Astrocyte (in vitro differentiated cells and primary cell): ENCODE measurements at regions not wholly inside any gene's neighbourhood (a gene's known extent, or its start where the extent isn't known, plus 50 kb on each side); places are given as distances from the start of the nearest gene placed in this dataset.

ENCODE experiments used
- DNase-seq: peaks from one replicate; pipeline ENCODE4 v3.0.0-alpha.2; 2010; ENCODE audit warnings: low read depth
- FAIRE-seq: peaks from 2 replicates; lab custom pipeline; 2011; peaks lifted over from hg19 to GRCh38; lab: Jason Lieb, UNC
- H2AFZ ChIP-seq: 2 replicates; pipeline ENCODE4 v1.6.0; 2012; ENCODE audit warnings: low read depth, low read length, inconsistent platforms
- H3K27ac ChIP-seq: 2 replicates; pipeline ENCODE4 v1.5.1; 2011; ENCODE audit warnings: low read depth, low read length, inconsistent platforms
- H3K27me3 ChIP-seq: 2 replicates; pipeline ENCODE4 v1.6.0; 2011; ENCODE audit warnings: low read length, inconsistent platforms; ENCODE audit not compliant: insufficient read depth
- H3K36me3 ChIP-seq: 2 replicates; pipeline ENCODE4 v1.5.1; 2011; ENCODE audit warnings: low read length, inconsistent platforms; ENCODE audit not compliant: insufficient read depth
- H3K4me1 ChIP-seq: 2 replicates; pipeline ENCODE4 v1.5.1; 2011; ENCODE audit warnings: low read length, inconsistent platforms; ENCODE audit not compliant: insufficient read depth
- H3K4me2 ChIP-seq: 2 replicates; pipeline ENCODE4 v1.6.0; 2012; ENCODE audit warnings: low read length, inconsistent platforms
- H3K4me3 ChIP-seq: 2 replicates; pipeline ENCODE4 v1.5.1; 2011; ENCODE audit warnings: low read depth, mild to moderate bottlenecking, low read length, inconsistent platforms; ENCODE audit not compliant: insufficient read depth
- H3K79me2 ChIP-seq: 2 replicates; pipeline ENCODE4 v1.6.0; 2012; ENCODE audit warnings: mild to moderate bottlenecking, low read length, inconsistent platforms; ENCODE audit not compliant: insufficient read depth
- H3K9ac ChIP-seq: 2 replicates; pipeline ENCODE4 v1.6.0; 2012; ENCODE audit warnings: mild to moderate bottlenecking, low read length, inconsistent platforms
- H3K9me3 ChIP-seq: 2 replicates; pipeline ENCODE4 v1.5.1; 2012; ENCODE audit warnings: low read depth, mild to moderate bottlenecking, low read length, inconsistent platforms; ENCODE audit not compliant: insufficient read depth
- H4K20me1 ChIP-seq: 2 replicates; pipeline ENCODE4 v1.6.0; 2012; ENCODE audit warnings: low read length, inconsistent platforms; ENCODE audit not compliant: insufficient read depth
- H3K27ac Mint-ChIP-seq: one replicate; pipeline ENCODE4 v1.8.0; 2021; ENCODE audit warnings: mild to moderate bottlenecking, mixed read lengths; ENCODE audit not compliant: unreplicated experiment
- H3K27me3 Mint-ChIP-seq: one replicate; pipeline ENCODE4 v1.8.0; 2021; ENCODE audit warnings: low read depth, mixed read lengths; ENCODE audit not compliant: unreplicated experiment
- H3K36me3 Mint-ChIP-seq: one replicate; pipeline ENCODE4 v1.8.0; 2021; ENCODE audit warnings: low read depth, mixed read lengths; ENCODE audit not compliant: unreplicated experiment
- H3K4me1 Mint-ChIP-seq: one replicate; pipeline ENCODE4 v1.8.0; 2021; ENCODE audit warnings: low read depth, mixed read lengths; ENCODE audit not compliant: unreplicated experiment
- H3K4me3 Mint-ChIP-seq: one replicate; pipeline ENCODE4 v1.8.0; 2021; ENCODE audit warnings: mild to moderate bottlenecking, moderate library complexity, mixed read lengths; ENCODE audit not compliant: unreplicated experiment
- H3K9me3 Mint-ChIP-seq: one replicate; pipeline ENCODE4 v1.8.0; 2021; ENCODE audit warnings: mild to moderate bottlenecking, mixed read lengths; ENCODE audit not compliant: unreplicated experiment
- EZH2 ChIP-seq: IDR thresholded peaks from 2 replicates; pipeline ENCODE4 v1.6.1; 2012; ENCODE audit warnings: mild to moderate bottlenecking, low read length, inconsistent platforms; ENCODE audit not compliant: insufficient read depth
- TF ChIP-seq, protein P1 (sequence below): IDR thresholded peaks from 2 replicates; pipeline ENCODE4 v1.5.1; 2011; ENCODE audit warnings: low read depth, mild to moderate bottlenecking, inconsistent platforms, low read length, moderate library complexity; ENCODE audit not compliant: insufficient read depth

DNA sequence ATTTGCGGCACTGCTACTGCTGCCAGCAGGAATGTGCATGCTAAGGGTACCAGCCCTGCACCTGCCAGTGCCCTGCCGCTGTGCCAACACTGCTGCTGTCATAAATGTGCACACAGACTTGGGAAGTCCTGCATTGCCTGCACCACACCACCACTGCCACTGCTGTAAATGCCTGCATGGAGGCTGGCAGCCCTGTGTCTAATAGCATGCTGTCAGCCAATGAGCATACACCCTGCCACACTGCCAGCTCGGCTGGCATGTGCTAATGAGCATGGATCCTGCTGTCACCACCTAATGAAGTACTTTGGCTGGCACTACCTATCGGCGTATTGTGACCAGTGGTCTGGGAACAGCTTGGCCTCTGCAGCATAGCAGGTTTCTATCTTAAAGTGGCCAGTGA, 981.8 kb upstream of the GBE1 start:
- no peak overlapping the region for H3K4me2 ChIP-seq
- H4K20me1 ChIP-seq, result no peaks in the 10 kb centered on the region
- no peaks in the 10 kb centered on the region for H3K36me3 Mint-ChIP-seq
- H2AFZ ChIP-seq, result no peak overlapping the region
- H3K9me3 ChIP-seq, result no peaks in the 10 kb centered on the region
- no peak overlapping the region for H3K27ac ChIP-seq
- H3K4me1 ChIP-seq, result no peaks in the 10 kb centered on the region
- no peaks in the 10 kb centered on the region for H3K27me3 ChIP-seq
- peaks cover 16% of the 10 kb centered on the region for H3K4me1 Mint-ChIP-seq
- H3K4me3 Mint-ChIP-seq, result no peak overlapping the region
- DNase-seq, result no peak
- no peaks in the 10 kb centered on the region for H3K36me3 ChIP-seq
- H3K4me3 ChIP-seq, result no peak overlapping the region
- H3K79me2 ChIP-seq, result no peaks in the 10 kb centered on the region
- H3K27ac Mint-ChIP-seq, result no peak overlapping the region
- TF ChIP-seq, protein P1, sequence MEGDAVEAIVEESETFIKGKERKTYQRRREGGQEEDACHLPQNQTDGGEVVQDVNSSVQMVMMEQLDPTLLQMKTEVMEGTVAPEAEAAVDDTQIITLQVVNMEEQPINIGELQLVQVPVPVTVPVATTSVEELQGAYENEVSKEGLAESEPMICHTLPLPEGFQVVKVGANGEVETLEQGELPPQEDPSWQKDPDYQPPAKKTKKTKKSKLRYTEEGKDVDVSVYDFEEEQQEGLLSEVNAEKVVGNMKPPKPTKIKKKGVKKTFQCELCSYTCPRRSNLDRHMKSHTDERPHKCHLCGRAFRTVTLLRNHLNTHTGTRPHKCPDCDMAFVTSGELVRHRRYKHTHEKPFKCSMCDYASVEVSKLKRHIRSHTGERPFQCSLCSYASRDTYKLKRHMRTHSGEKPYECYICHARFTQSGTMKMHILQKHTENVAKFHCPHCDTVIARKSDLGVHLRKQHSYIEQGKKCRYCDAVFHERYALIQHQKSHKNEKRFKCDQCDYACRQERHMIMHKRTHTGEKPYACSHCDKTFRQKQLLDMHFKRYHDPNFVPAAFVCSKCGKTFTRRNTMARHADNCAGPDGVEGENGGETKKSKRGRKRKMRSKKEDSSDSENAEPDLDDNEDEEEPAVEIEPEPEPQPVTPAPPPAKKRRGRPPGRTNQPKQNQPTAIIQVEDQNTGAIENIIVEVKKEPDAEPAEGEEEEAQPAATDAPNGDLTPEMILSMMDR, result no peak
- TF ChIP-seq EZH2, result no peak
- H3K9ac ChIP-seq, result no peak overlapping the region
- no peaks in the 10 kb centered on the region for H3K27me3 Mint-ChIP-seq
- FAIRE-seq, result no peak
- H3K9me3 Mint-ChIP-seq, result no peaks in the 10 kb centered on the region

- Mint-ChIP-seq H3K27me3 (no peaks in the 10 kb centered on the region), H3K36me3 (no peaks in the 10 kb centered on the region), H3K27ac (no peak overlapping the region), H3K4me1 (peaks cover 16% of the 10 kb centered on the region), H3K4me3 (no peak overlapping the region), H3K9me3 (no peaks in the 10 kb centered on the region)
- TF ChIP-seq, protein P1, result no peak
- TF ChIP-seq EZH2, result no peak
- no peak overlapping the region for H3K9ac ChIP-seq
- H3K27ac ChIP-seq, result no peak overlapping the region
- no peaks in the 10 kb centered on the region for H4K20me1 ChIP-seq
- no peak overlapping the region for H3K4me2 ChIP-seq
- H3K4me1 ChIP-seq, result no peaks in the 10 kb centered on the region
- H3K9me3 ChIP-seq, result no peaks in the 10 kb centered on the region
- no peak overlapping the region for H3K4me3 ChIP-seq
- no peak overlapping the region for H2AFZ ChIP-seq
- no peak for DNase-seq
- H3K36me3 ChIP-seq, result no peaks in the 10 kb centered on the region
- FAIRE-seq, result peak; percentile 13
- no peaks in the 10 kb centered on the region for H3K79me2 ChIP-seq
- H3K27me3 ChIP-seq, result no peaks in the 10 kb centered on the region
Measured at GRCh38 chr3:82741346-82741745, 979.9 kb upstream of the GBE1 start.

DNA sequence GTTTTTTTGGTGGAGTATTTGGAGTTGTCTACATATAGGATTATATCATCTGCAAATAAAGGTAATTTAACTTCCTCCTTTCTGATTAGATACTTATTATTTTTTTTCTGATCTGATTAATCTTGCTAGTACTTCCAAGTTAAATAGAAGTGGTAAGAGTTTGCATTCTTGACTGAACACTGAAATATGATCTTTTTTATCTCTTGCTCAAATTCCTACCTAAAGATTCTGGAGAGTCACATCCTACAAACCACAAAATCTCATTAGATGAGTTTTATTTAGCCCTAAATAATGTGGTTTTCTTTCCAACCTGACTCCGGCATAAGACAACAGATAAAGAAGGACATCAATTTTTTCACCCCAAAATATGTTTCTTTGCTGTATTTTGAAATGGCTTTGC, 977.9 kb upstream of the GBE1 start:
- peak; percentile 53 for DNase-seq
- Histone ChIP-seq H3K36me3 (no peaks in the 10 kb centered on the region), H3K9me3 (no peaks in the 10 kb centered on the region), H3K4me3 (no peak overlapping the region), H3K4me1 (no peaks in the 10 kb centered on the region), H3K27me3 (no peaks in the 10 kb centered on the region), H3K9ac (no peak overlapping the region), H3K79me2 (no peaks in the 10 kb centered on the region), H3K27ac (no peak overlapping the region), H2AFZ (no peak overlapping the region), H3K4me2 (no peak overlapping the region), H4K20me1 (no peaks in the 10 kb centered on the region)
- Mint-ChIP-seq H3K9me3 (no peaks in the 10 kb centered on the region), H3K27ac (no peak overlapping the region), H3K4me3 (no peak overlapping the region), H3K4me1 (peaks cover 14% of the 10 kb centered on the region), H3K36me3 (no peaks in the 10 kb centered on the region), H3K27me3 (no peaks in the 10 kb centered on the region)
- FAIRE-seq, result no peak
- TF ChIP-seq EZH2, result no peak
